ENCODE measurements at regions not wholly inside any gene's neighbourhood (a gene's known extent, or its start where the extent isn't known, plus 50 kb on each side); places are given as distances from the start of the nearest gene placed in this dataset.

GRCh38 chr4:177901786-177902185, 459.5 kb upstream of the AGA start:
- TF ChIP-seq, protein P1, sequence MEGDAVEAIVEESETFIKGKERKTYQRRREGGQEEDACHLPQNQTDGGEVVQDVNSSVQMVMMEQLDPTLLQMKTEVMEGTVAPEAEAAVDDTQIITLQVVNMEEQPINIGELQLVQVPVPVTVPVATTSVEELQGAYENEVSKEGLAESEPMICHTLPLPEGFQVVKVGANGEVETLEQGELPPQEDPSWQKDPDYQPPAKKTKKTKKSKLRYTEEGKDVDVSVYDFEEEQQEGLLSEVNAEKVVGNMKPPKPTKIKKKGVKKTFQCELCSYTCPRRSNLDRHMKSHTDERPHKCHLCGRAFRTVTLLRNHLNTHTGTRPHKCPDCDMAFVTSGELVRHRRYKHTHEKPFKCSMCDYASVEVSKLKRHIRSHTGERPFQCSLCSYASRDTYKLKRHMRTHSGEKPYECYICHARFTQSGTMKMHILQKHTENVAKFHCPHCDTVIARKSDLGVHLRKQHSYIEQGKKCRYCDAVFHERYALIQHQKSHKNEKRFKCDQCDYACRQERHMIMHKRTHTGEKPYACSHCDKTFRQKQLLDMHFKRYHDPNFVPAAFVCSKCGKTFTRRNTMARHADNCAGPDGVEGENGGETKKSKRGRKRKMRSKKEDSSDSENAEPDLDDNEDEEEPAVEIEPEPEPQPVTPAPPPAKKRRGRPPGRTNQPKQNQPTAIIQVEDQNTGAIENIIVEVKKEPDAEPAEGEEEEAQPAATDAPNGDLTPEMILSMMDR (IDR thresholded peaks at IDR 0.05), result no peak
- no peak for TF ChIP-seq POLR2AphosphoS5 (IDR thresholded peaks at IDR 0.05)
- TF ChIP-seq EP300 (IDR thresholded peaks at IDR 0.05), result no peak

Measured in esophagus muscularis mucosa (tissue), 4 donors.